H9 (cell line): ENCODE measurements at regions not wholly inside any gene's neighbourhood (a gene's known extent, or its start where the extent isn't known, plus 50 kb on each side); places are given as distances from the start of the nearest gene placed in this dataset.

Source experiments
- DNase-seq: peaks from one replicate; pipeline ENCODE4 v3.0.0-alpha.2; 2017
- H2AFZ ChIP-seq: one replicate; pipeline ENCODE4 v1.6.1; 2013; ENCODE audit warnings: mild to moderate bottlenecking, low read length, control low read depth, moderate library complexity
- H2AK5ac ChIP-seq: 2 replicates; pipeline ENCODE4 v1.6.1; 2013; ENCODE audit warnings: low read length, control low read depth, mixed read lengths; ENCODE audit not compliant: insufficient read length
- H2BK120ac ChIP-seq: one replicate; pipeline ENCODE4 v1.6.1; 2013; ENCODE audit warnings: low read depth, mild to moderate bottlenecking, low read length, control low read depth, inconsistent platforms; ENCODE audit not compliant: poor library complexity, severe bottlenecking
- H2BK12ac ChIP-seq: 2 replicates; pipeline ENCODE4 v1.6.1; 2013; ENCODE audit warnings: low read length, control low read depth, mixed read lengths, low read depth; ENCODE audit not compliant: insufficient read length
- H2BK15ac ChIP-seq: 2 replicates; pipeline ENCODE4 v1.6.1; 2013; ENCODE audit warnings: low read depth, low read length, control low read depth
- H2BK20ac ChIP-seq: one replicate; pipeline ENCODE4 v1.6.1; 2013; ENCODE audit warnings: low read depth, mild to moderate bottlenecking, low read length, control low read depth, inconsistent platforms; ENCODE audit not compliant: poor library complexity, severe bottlenecking
- H2BK5ac ChIP-seq: 2 replicates; pipeline ENCODE4 v1.6.1; 2013; ENCODE audit warnings: low read length, control low read depth, mixed read lengths; ENCODE audit not compliant: insufficient read length
- H3K14ac ChIP-seq: 2 replicates; pipeline ENCODE4 v1.6.1; 2013; ENCODE audit warnings: low read length, control low read depth; ENCODE audit not compliant: insufficient read depth
- H3K18ac ChIP-seq: 2 replicates; pipeline ENCODE4 v1.6.1; 2013; ENCODE audit warnings: low read depth, mild to moderate bottlenecking, mixed read lengths, low read length, control low read depth; ENCODE audit not compliant: insufficient read length
- H3K23ac ChIP-seq: 2 replicates; pipeline ENCODE4 v1.6.1; 2013; ENCODE audit warnings: low read length, control low read depth, mixed read lengths, low read depth; ENCODE audit not compliant: insufficient read length
- H3K23me2 ChIP-seq: 2 replicates; pipeline ENCODE4 v1.6.1; 2013; ENCODE audit warnings: low read depth, mild to moderate bottlenecking, mixed read lengths, low read length, control low read depth; ENCODE audit not compliant: insufficient read length, poor library complexity, severe bottlenecking
- H3K27ac ChIP-seq: 2 replicates; pipeline ENCODE4 v1.5.1; 2013; ENCODE audit warnings: low read length, control low read depth, mixed read lengths, low read depth; ENCODE audit not compliant: insufficient read length
- H3K27me3 ChIP-seq: 2 replicates; pipeline ENCODE4 v1.6.1; 2013; ENCODE audit warnings: low read length, control low read depth, inconsistent platforms; ENCODE audit not compliant: insufficient read depth
- H3K4ac ChIP-seq: 2 replicates; pipeline ENCODE4 v1.6.1; 2013; ENCODE audit warnings: low read depth, mild to moderate bottlenecking, control low read depth, inconsistent platforms, low read length, moderate library complexity
- H3K4me1 ChIP-seq: 2 replicates; pipeline ENCODE4 v1.6.1; 2013; ENCODE audit warnings: low read length, control low read depth, inconsistent platforms; ENCODE audit not compliant: insufficient read depth
- H3K4me2 ChIP-seq: 2 replicates; pipeline ENCODE4 v1.6.1; 2013; ENCODE audit warnings: low read length, control low read depth, mixed read lengths; ENCODE audit not compliant: insufficient read length, insufficient read depth
- H3K56ac ChIP-seq: 2 replicates; pipeline ENCODE4 v1.6.1; 2013; ENCODE audit warnings: low read depth, mild to moderate bottlenecking, mixed read lengths, low read length, control low read depth; ENCODE audit not compliant: insufficient read length
- H3K79me1 ChIP-seq: 2 replicates; pipeline ENCODE4 v1.6.1; 2013; ENCODE audit warnings: low read depth, mild to moderate bottlenecking, moderate library complexity, low read length, control low read depth, inconsistent platforms; ENCODE audit not compliant: insufficient read depth, poor library complexity, severe bottlenecking
- H3K79me2 ChIP-seq: 2 replicates; pipeline ENCODE4 v1.6.1; 2013; ENCODE audit warnings: low read length, control low read depth, inconsistent platforms; ENCODE audit not compliant: insufficient read depth
- H3K9ac ChIP-seq: 2 replicates; pipeline ENCODE4 v1.6.1; 2013; ENCODE audit warnings: low read length, control low read depth, mixed read lengths; ENCODE audit not compliant: insufficient read length; ENCODE audit errors: extremely low read depth
- H3K9me3 ChIP-seq: one replicate; pipeline ENCODE4 v1.6.1; 2013; ENCODE audit warnings: low read depth, low read length, inconsistent platforms; ENCODE audit not compliant: control insufficient read depth
- H3T11ph ChIP-seq: one replicate; pipeline ENCODE4 v1.6.1; 2013; ENCODE audit warnings: mild to moderate bottlenecking, low read length, control low read depth, inconsistent platforms
- H4K20me1 ChIP-seq: one replicate; pipeline ENCODE4 v1.6.1; 2013; ENCODE audit not compliant: control insufficient read depth, insufficient read length, insufficient read depth
- H4K5ac ChIP-seq: 2 replicates; pipeline ENCODE4 v1.6.1; 2013; ENCODE audit warnings: low read depth, mild to moderate bottlenecking, mixed read lengths, low read length, control low read depth; ENCODE audit not compliant: insufficient read length
- H4K8ac ChIP-seq: replicated peaks from 2 replicates; pipeline ENCODE4 v1.6.1; 2013; ENCODE audit warnings: low read length, control low read depth, mixed read lengths, low read depth; ENCODE audit not compliant: insufficient read length
- H4K91ac ChIP-seq: 2 replicates; pipeline ENCODE4 v1.6.1; 2013; ENCODE audit warnings: low read depth, mild to moderate bottlenecking, moderate library complexity, mixed read lengths, low read length, control low read depth; ENCODE audit not compliant: insufficient read length
- H3K27ac Mint-ChIP-seq, 3 experiments: 2 replicates in 2 of 3; 3 replicates in 1 of 3; pipeline ENCODE4 v1.8.0; 2020 to 2021; ENCODE audit warnings: mixed read lengths in 3 of 3, mild to moderate bottlenecking in 1 of 3, moderate library complexity in 1 of 3
- H3K27me3 Mint-ChIP-seq: 2 replicates; pipeline ENCODE4 v1.8.0; 2021; ENCODE audit warnings: low read depth, mild to moderate bottlenecking, moderate library complexity, mixed read lengths
- H3K36me3 Mint-ChIP-seq, 3 experiments: 2 replicates in 2 of 3; 3 replicates in 1 of 3; pipeline ENCODE4 v1.8.0; 2020 to 2021; ENCODE audit warnings: low read depth in 3 of 3, mixed read lengths in 3 of 3; ENCODE audit not compliant: insufficient read depth in 1 of 3
- H3K4me1 Mint-ChIP-seq, 2 experiments: 2 replicates each; pipeline ENCODE4 v1.8.0; 2020; ENCODE audit warnings: mixed read lengths in 2 of 2
- H3K4me3 Mint-ChIP-seq, 2 experiments: 2 replicates in 1 of 2; 3 replicates in 1 of 2; pipeline ENCODE4 v1.8.0; 2020 to 2021; ENCODE audit warnings: mild to moderate bottlenecking in 2 of 2, mixed read lengths in 2 of 2, moderate library complexity in 1 of 2
- H3K9me3 Mint-ChIP-seq, 2 experiments: 2 replicates in 1 of 2; 3 replicates in 1 of 2; pipeline ENCODE4 v1.8.0; 2020; ENCODE audit warnings: mild to moderate bottlenecking in 2 of 2, mixed read lengths in 2 of 2, moderate library complexity in 1 of 2
- CTCF ChIP-seq: fragments of 200-600 bp; sonication (generic); conservative IDR thresholded peaks from 3 replicates; pipeline ENCODE4 v1.8.0; 2021; ENCODE audit warnings: antibody characterized with exemption, mild to moderate bottlenecking
- WGBS: extraction: QIAGEN DNeasy Blood & Tissue Kit; methylation state at CpG from one replicate; pipeline ENCODE4 v1.1.7; 2013; ENCODE audit warnings: missing lambda C conversion rate, low lambda C conversion rate, mixed read lengths; ENCODE audit not compliant: insufficient read length; ENCODE audit errors: extremely low coverage; 5-methylcytosine and 5-hydroxymethylcytosine counted together

DNA sequence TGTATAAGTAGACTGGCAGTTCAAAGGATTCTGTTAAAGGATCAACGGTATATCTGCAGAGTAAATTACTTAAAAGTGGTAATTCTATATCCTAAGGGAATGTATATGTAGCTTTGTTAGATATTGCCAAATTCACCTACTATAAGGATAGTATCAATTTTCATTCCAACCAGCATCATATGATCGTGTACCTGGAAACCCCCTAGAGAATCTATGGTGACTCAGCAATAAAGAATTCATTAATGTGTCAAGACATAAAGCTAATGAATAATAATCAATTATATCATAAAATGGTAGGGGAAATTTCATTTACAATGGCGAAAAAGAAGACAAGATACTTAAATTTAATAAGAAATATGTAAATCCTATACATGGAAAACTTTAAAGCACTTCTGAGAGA, 234.1 kb upstream of the ACTBL2 start:
- WGBS: no CpG with 5 or more reads among the region's 3 CpGs
- no peak overlapping the region for H3K56ac ChIP-seq
- no peak overlapping the region for H3T11ph ChIP-seq
- no peaks in the 10 kb centered on the region for H3K9me3 ChIP-seq
- no peak overlapping the region for H2BK120ac ChIP-seq
- H3K4me1 Mint-ChIP-seq: peaks cover 12 to 15% of the 10 kb centered on the region in 2 experiments
- 0 out of 7 replicates have a peak, but pooled peaks cover 0 to 6% (median 0%) of the 10 kb centered on the region in 3 experiments for H3K36me3 Mint-ChIP-seq
- no peaks in the 10 kb centered on the region for H3K23me2 ChIP-seq
- H4K8ac ChIP-seq: no peak overlapping the region
- H4K5ac ChIP-seq: no peak overlapping the region
- no peak overlapping the region for H3K9ac ChIP-seq
- TF ChIP-seq CTCF: no peak
- no peaks in the 10 kb centered on the region for H3K79me2 ChIP-seq
- no peak overlapping the region for H3K14ac ChIP-seq
- no peak overlapping the region for H2AK5ac ChIP-seq
- no peak overlapping the region for H3K4ac ChIP-seq
- H3K27me3 ChIP-seq: no peaks in the 10 kb centered on the region
- no peaks in the 10 kb centered on the region for H3K79me1 ChIP-seq
- H3K4me1 ChIP-seq: no peaks in the 10 kb centered on the region; the same call in 1 of the 2 replicates
- H3K27ac Mint-ChIP-seq: no peak overlapping the region
- peaks cover 6% of the 10 kb centered on the region in 2 experiments; a peak in 4 of 5 replicates for H3K9me3 Mint-ChIP-seq
- H3K27me3 Mint-ChIP-seq: no peaks in the 10 kb centered on the region; the same call in 1 of the 2 replicates
- H2AFZ ChIP-seq: no peak overlapping the region
- no peak overlapping the region for H3K4me2 ChIP-seq
- no peak for DNase-seq
- H4K20me1 ChIP-seq: no peaks in the 10 kb centered on the region
- no peak overlapping the region for H2BK15ac ChIP-seq
- H3K27ac ChIP-seq: no peak overlapping the region
- no peak overlapping the region for H4K91ac ChIP-seq
- H3K4me3 Mint-ChIP-seq: no peak overlapping the region
- no peak overlapping the region for H3K23ac ChIP-seq
- no peak overlapping the region for H2BK5ac ChIP-seq
- H2BK12ac ChIP-seq: no peak overlapping the region
- H2BK20ac ChIP-seq: no peak overlapping the region
- H3K18ac ChIP-seq: no peak overlapping the region
